Caco-2 (cell line): ENCODE measurements at regions not wholly inside any gene's neighbourhood (a gene's known extent, or its start where the extent isn't known, plus 50 kb on each side); places are given as distances from the start of the nearest gene placed in this dataset.

ENCODE experiments used
- BruUV-seq: library from RNA; stranded (reverse); fragments of 400-500 nt; replicated peaks from 2 replicates; lab custom pipeline; 2021; lab: Mats Ljungman, UMichigan
- CTCF ChIA-PET: fragments of 300-600 bp; sonication (Branson Sonifier 250); formaldehyde crosslinking; loops from one replicate; lab custom pipeline; 2022; ENCODE audit warnings: antibody characterized with exemption; lab: Charles Lee
- POLR2A ChIA-PET: fragments of 300-600 bp; sonication (Branson Sonifier 250); formaldehyde crosslinking; loops from one replicate; lab custom pipeline; 2022; ENCODE audit warnings: antibody characterized with exemption; lab: Charles Lee
- DNase-seq, 2 experiments: peaks; one replicate each; pipeline versions ENCODE4 v3.0.0 to v3.0.0-alpha.2; 2020 to 2022
- H3K27me3 ChIP-seq: replicated peaks from 2 replicates; pipeline ENCODE4 v1.6.0; 2011; ENCODE audit warnings: low read length; ENCODE audit not compliant: control insufficient read depth, insufficient read depth
- H3K36me3 ChIP-seq: 2 replicates; pipeline ENCODE4 v1.5.1; 2011; ENCODE audit warnings: low read length; ENCODE audit not compliant: control insufficient read depth, insufficient read depth
- H3K4me1 ChIP-seq: fragments of 250-450 bp; sonication (Bioruptor Pico); 2 replicates; pipeline ENCODE4 v1.5.1; 2020; ENCODE audit warnings: mild to moderate bottlenecking
- H3K4me3 ChIP-seq: 2 replicates; pipeline ENCODE4 v1.5.1; 2011; ENCODE audit warnings: low read depth, mild to moderate bottlenecking, control low read depth, low read length
- H3K9me3 ChIP-seq: fragments of 250-450 bp; sonication (Bioruptor Pico); 2 replicates; pipeline ENCODE4 v1.5.1; 2020; ENCODE audit warnings: mild to moderate bottlenecking, moderate library complexity
- H3K27ac Mint-ChIP-seq: one replicate; pipeline ENCODE4 v1.8.0; 2022; ENCODE audit warnings: mixed read lengths; ENCODE audit not compliant: unreplicated experiment
- H3K27me3 Mint-ChIP-seq: one replicate; pipeline ENCODE4 v1.8.0; 2022; ENCODE audit warnings: mixed read lengths; ENCODE audit not compliant: insufficient read depth, unreplicated experiment
- H3K36me3 Mint-ChIP-seq: one replicate; pipeline ENCODE4 v1.8.0; 2022; ENCODE audit warnings: mild to moderate bottlenecking, mixed read lengths; ENCODE audit not compliant: insufficient read depth, unreplicated experiment
- H3K4me1 Mint-ChIP-seq: one replicate; pipeline ENCODE4 v1.8.0; 2022; ENCODE audit warnings: low read depth, mixed read lengths; ENCODE audit not compliant: unreplicated experiment
- H3K4me3 Mint-ChIP-seq: one replicate; pipeline ENCODE4 v1.8.0; 2022; ENCODE audit warnings: mild to moderate bottlenecking, moderate library complexity, mixed read lengths; ENCODE audit not compliant: unreplicated experiment
- H3K9me3 Mint-ChIP-seq: one replicate; pipeline ENCODE4 v1.8.0; 2022; ENCODE audit warnings: mixed read lengths; ENCODE audit not compliant: unreplicated experiment
- intact Hi-C: fragments of 100-400 bp; cut with micrococcal nuclease; formaldehyde crosslinking; loops from one replicate; pipeline ENCODE4 v1.10.0; 2022; ENCODE audit not compliant: unreplicated experiment
- TF ChIP-seq, protein P1 (sequence below), 2 experiments: fragments of 200-600 bp in 1 of 2; IDR thresholded peaks; 1 replicate in 1 of 2; 2 replicates in 1 of 2; pipeline versions ENCODE4 v1.5.1 to v1.8.0; 2011 to 2022; ENCODE audit warnings: antibody characterized with exemption in 1 of 2, control low read depth in 1 of 2, inconsistent platforms in 1 of 2, low read depth in 1 of 2, low read length in 1 of 2, mild to moderate bottlenecking in 1 of 2, moderate library complexity in 1 of 2; ENCODE audit not compliant: insufficient read depth in 1 of 2, severe bottlenecking in 1 of 2, unreplicated experiment in 1 of 2

DNA sequence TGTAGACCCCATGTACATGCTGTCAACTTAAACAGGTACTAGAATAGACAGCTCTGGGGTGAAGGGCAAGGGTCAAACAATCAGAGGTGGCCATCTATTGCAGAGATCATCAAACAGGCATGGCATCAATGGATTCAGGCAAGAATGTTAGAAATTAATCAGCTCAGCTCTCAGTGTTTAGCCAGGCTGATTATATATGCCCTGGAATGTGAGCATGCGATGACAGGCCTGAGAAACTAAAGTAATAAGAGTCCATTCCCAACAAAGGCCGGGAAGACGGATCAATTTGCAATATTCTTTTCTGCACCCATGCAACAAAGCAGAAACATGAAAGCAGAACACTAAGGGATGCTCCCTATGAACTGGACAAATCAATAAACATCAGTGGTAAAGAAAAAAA, 380.5 kb upstream of the SPRED2 start:
- BruUV-seq = no TSS peak
- ChIA-PET POLR2A (no interaction called here), CTCF (no interaction called here)
- no peak overlapping the region for H3K4me3 ChIP-seq
- H3K4me3 Mint-ChIP-seq = no peak overlapping the region
- TF ChIP-seq, protein P1, sequence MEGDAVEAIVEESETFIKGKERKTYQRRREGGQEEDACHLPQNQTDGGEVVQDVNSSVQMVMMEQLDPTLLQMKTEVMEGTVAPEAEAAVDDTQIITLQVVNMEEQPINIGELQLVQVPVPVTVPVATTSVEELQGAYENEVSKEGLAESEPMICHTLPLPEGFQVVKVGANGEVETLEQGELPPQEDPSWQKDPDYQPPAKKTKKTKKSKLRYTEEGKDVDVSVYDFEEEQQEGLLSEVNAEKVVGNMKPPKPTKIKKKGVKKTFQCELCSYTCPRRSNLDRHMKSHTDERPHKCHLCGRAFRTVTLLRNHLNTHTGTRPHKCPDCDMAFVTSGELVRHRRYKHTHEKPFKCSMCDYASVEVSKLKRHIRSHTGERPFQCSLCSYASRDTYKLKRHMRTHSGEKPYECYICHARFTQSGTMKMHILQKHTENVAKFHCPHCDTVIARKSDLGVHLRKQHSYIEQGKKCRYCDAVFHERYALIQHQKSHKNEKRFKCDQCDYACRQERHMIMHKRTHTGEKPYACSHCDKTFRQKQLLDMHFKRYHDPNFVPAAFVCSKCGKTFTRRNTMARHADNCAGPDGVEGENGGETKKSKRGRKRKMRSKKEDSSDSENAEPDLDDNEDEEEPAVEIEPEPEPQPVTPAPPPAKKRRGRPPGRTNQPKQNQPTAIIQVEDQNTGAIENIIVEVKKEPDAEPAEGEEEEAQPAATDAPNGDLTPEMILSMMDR (IDR thresholded peaks at IDR 0.05; ENCODE audit: insufficient read depth in 1 of 2, low read depth in 1 of 2, low read length in 1 of 2, severe bottlenecking in 1 of 2, unreplicated experiment in 1 of 2) = no peak
- peaks cover 4% of the 10 kb centered on the region for H3K27me3 Mint-ChIP-seq
- DNase-seq = no peak
- H3K27me3 ChIP-seq = no peaks in the 10 kb centered on the region
- 0 out of 2 replicates have a peak, but pooled peaks cover 2% of the 10 kb centered on the region for H3K9me3 ChIP-seq
- no peaks in the 10 kb centered on the region for H3K36me3 ChIP-seq
- H3K4me1 ChIP-seq = no peaks in the 10 kb centered on the region
- peaks cover 10% of the 10 kb centered on the region for H3K9me3 Mint-ChIP-seq
- no peaks in the 10 kb centered on the region for H3K4me1 Mint-ChIP-seq
- H3K36me3 Mint-ChIP-seq = no peaks in the 10 kb centered on the region
- intact Hi-C loops = no loop called here
- no peak overlapping the region for H3K27ac Mint-ChIP-seq

- Mint-ChIP-seq H3K4me3 (no peak overlapping the region), H3K36me3 (no peaks in the 10 kb centered on the region), H3K27ac (no peak overlapping the region), H3K9me3 (peaks cover 23% of the 10 kb centered on the region), H3K27me3 (peaks cover 8% of the 10 kb centered on the region), H3K4me1 (no peaks in the 10 kb centered on the region)
- no peak for DNase-seq
- no peaks in the 10 kb centered on the region for H3K27me3 ChIP-seq
- intact Hi-C loops = no loop called here
- POLR2A ChIA-PET = no interaction called here
- no TSS peak for BruUV-seq
- H3K9me3 ChIP-seq = 0 out of 2 replicates have a peak, but pooled peaks cover 9% of the 10 kb centered on the region
- TF ChIP-seq, protein P1 (IDR thresholded peaks at IDR 0.05; ENCODE audit: insufficient read depth in 1 of 2, low read depth in 1 of 2, low read length in 1 of 2, severe bottlenecking in 1 of 2, unreplicated experiment in 1 of 2) = no peak
- no peak overlapping the region for H3K4me3 ChIP-seq
- H3K36me3 ChIP-seq = no peaks in the 10 kb centered on the region
- CTCF ChIA-PET = no interaction called here
- no peaks in the 10 kb centered on the region for H3K4me1 ChIP-seq
Measured at GRCh38 chr2:65807942-65808341, 375.5 kb upstream of the SPRED2 start.

DNA sequence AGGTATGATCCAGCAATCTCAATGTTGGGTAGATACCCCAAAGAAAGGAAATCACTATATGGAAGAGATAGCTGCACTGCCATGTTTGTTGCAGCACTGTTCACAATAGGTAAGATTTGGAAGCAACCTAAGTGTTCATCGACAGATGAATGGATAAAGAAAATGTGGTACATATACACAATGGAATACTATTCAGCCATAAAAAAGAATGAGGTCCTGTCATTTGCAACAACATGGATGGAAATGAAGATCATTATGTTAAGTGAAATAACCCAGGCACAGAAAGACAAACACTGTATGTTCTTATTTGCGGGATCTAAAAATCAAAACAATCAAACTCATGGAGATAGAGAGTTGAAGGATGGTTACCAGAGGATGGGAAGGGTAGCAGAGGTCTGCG, 372.4 kb upstream of the SPRED2 start:
- Mint-ChIP-seq H3K4me3 (no peak overlapping the region), H3K36me3 (no peaks in the 10 kb centered on the region), H3K27me3 (peaks cover 13% of the 10 kb centered on the region), H3K27ac (no peak overlapping the region), H3K9me3 (peaks cover 23% of the 10 kb centered on the region), H3K4me1 (no peaks in the 10 kb centered on the region)
- no TSS peak for BruUV-seq
- intact Hi-C loops = no loop called here
- TF ChIP-seq, protein P1 (IDR thresholded peaks at IDR 0.05; ENCODE audit: insufficient read depth in 1 of 2, low read depth in 1 of 2, low read length in 1 of 2, severe bottlenecking in 1 of 2, unreplicated experiment in 1 of 2) = no peak
- CTCF ChIA-PET = no interaction called here
- no peaks in the 10 kb centered on the region for H3K36me3 ChIP-seq
- no peak for DNase-seq
- H3K27me3 ChIP-seq = no peaks in the 10 kb centered on the region
- POLR2A ChIA-PET = no interaction called here
- H3K4me1 ChIP-seq = no peaks in the 10 kb centered on the region
- H3K4me3 ChIP-seq = no peak overlapping the region
- H3K9me3 ChIP-seq = 0 out of 2 replicates have a peak, but pooled peaks cover 9% of the 10 kb centered on the region
